ENCODE measurements at regions not wholly inside any gene's neighbourhood (a gene's known extent, or its start where the extent isn't known, plus 50 kb on each side); places are given as distances from the start of the nearest gene placed in this dataset.

DNA sequence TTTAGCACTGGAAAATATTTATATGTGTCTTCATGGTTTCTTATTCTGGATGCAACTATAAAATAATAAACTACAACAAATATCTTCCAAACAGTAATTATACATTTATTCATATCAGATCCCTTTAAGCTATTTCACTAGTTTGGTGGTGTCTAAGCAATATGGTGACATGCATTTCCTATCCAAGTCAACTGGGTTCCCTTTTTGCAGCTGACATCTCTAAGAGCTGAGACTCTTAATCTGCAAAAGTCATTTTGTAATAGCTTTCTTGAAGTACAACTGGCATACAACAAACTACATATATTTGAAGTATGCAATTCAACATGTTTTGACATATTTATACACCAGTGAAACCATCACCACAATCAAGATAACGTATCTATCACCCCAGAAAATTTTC is 59.9 kb upstream of the SLC1A4 start:
- ATAC-seq (ENCODE audit: low read depth) (no peak), DNase-seq (no peak)
- H3K36me3 Mint-ChIP-seq (ENCODE audit: low read depth), result peaks cover 37% of the 10 kb centered on the region
- H3K9me3 Mint-ChIP-seq, result peaks cover 7% of the 10 kb centered on the region
- TF ChIP-seq, protein P1, sequence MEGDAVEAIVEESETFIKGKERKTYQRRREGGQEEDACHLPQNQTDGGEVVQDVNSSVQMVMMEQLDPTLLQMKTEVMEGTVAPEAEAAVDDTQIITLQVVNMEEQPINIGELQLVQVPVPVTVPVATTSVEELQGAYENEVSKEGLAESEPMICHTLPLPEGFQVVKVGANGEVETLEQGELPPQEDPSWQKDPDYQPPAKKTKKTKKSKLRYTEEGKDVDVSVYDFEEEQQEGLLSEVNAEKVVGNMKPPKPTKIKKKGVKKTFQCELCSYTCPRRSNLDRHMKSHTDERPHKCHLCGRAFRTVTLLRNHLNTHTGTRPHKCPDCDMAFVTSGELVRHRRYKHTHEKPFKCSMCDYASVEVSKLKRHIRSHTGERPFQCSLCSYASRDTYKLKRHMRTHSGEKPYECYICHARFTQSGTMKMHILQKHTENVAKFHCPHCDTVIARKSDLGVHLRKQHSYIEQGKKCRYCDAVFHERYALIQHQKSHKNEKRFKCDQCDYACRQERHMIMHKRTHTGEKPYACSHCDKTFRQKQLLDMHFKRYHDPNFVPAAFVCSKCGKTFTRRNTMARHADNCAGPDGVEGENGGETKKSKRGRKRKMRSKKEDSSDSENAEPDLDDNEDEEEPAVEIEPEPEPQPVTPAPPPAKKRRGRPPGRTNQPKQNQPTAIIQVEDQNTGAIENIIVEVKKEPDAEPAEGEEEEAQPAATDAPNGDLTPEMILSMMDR (IDR thresholded peaks at IDR 0.05), result no peak
- H3K27ac Mint-ChIP-seq, result peak overlapping the region; percentile 93
- H3K27me3 Mint-ChIP-seq, result no peaks in the 10 kb centered on the region
- POLR2A ChIA-PET, result no interaction called here
- H3K4me3 Mint-ChIP-seq, result peak overlapping the region; percentile 90
- intact Hi-C loops (cut with micrococcal nuclease), result no loop called here
- CTCF ChIA-PET, result no interaction called here
- H3K4me1 Mint-ChIP-seq, result peaks cover 93% of the 10 kb centered on the region

DNA sequence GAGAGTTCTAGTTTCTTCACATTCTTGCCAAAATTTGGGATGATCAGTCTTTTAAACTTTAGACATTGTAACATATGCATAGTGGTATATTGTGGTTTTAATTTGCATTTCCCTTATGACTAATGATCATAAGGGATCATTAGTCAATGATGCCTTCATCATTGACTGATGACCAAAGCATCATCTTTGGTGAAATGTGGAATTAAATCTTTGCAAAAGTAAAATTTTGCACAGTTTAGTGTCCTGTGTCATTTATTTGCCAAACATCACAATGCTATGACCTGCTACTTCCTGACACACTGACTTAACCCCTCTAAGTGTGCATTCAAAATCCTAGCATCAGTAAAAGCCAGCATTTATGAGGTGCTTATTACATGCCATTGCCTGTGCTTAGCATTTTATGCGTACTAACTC is 58.9 kb upstream of the SLC1A4 start:
- Mint-ChIP-seq H3K27ac (peak overlapping the region; percentile 93), H3K9me3 (peaks cover 11% of the 10 kb centered on the region), H3K27me3 (no peaks in the 10 kb centered on the region), H3K4me3 (peak overlapping the region; percentile 90), H3K4me1 (peaks cover 96% of the 10 kb centered on the region), H3K36me3 (ENCODE audit: low read depth) (peaks cover 37% of the 10 kb centered on the region)
- ChIA-PET POLR2A (interaction anchor here (1.0 to 2.7 kb wide), 3 partner anchors 8 to 12 kb away, joined by 3 to 17 read pairs (median 4); no protein-coding TSS in a partner anchor), CTCF (no interaction called here)
- intact Hi-C loops (cut with micrococcal nuclease), result no loop called here
- ATAC-seq (ENCODE audit: low read depth) (no peak), DNase-seq (no peak)
- TF ChIP-seq, protein P1 (IDR thresholded peaks at IDR 0.05), result no peak

DNA sequence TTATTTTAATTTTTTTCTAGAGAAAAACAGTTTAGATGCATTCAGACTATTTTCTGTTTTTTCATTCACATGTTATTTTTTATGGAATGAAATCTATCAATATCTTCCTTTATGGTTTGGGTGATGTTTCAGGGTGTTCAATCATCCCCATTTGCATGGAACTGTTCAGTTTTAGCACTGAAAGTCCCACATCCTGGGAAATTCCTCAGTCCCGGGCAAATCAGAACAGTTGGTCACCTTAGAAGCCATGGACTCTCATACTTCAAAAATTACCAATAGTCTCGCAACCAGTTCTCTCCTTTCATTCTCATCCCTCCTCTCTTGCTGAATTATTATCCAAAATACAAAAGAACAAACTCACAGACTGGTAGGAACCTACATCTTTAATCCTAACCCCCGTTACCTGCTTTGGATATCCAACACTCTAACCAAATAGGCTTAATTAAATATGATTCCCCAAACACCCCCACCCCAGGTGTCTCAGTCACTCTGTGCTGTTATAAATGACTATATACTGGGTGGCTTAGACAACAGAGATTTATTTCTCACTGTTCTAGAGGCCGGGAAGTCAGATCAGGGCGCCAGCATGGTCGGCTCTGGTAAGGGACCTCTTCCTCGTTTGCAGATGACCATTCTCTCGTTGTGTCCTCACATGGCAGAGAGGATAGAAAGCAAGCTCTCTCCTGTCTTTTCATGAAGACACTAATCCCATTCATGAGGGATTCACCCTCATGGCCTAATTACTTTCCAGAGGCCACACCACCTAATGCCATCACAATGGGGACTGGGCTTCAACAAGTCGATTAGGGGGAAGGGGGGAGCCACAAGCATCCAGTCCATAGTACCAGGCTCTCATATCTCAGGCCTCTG is 57.7 kb upstream of the SLC1A4 start:
- Mint-ChIP-seq H3K36me3 (ENCODE audit: low read depth) (peaks cover 33% of the 10 kb centered on the region), H3K4me1 (peaks cover 95% of the 10 kb centered on the region), H3K9me3 (peaks cover 12% of the 10 kb centered on the region), H3K27me3 (no peaks in the 10 kb centered on the region), H3K4me3 (peak overlapping the region; percentile 90), H3K27ac (peak overlapping the region; percentile 93)
- DNase-seq, result no peak
- no peak for ATAC-seq (ENCODE audit: low read depth)
- TF ChIP-seq, protein P1 (IDR thresholded peaks at IDR 0.05), result no peak
- ChIA-PET POLR2A (interaction anchor here (0.6 to 5.1 kb wide), 21 partner anchors 7 to 731 kb away, joined by 3 to 50 read pairs (median 6); partner anchors contain the start of genes AFTPH, CEP68 and SLC1A4), CTCF (interaction anchor here (0.7 to 1.4 kb wide), 8 partner anchors 9 to 100 kb away, joined by 3 to 8 read pairs (median 3); no protein-coding TSS in a partner anchor)
- intact Hi-C loops (cut with micrococcal nuclease), result loop anchor here (1.0 to 2.0 kb wide), 5 partner anchors 8 to 199 kb away; partner anchors contain the start of genes RAB1A and SLC1A4

DNA sequence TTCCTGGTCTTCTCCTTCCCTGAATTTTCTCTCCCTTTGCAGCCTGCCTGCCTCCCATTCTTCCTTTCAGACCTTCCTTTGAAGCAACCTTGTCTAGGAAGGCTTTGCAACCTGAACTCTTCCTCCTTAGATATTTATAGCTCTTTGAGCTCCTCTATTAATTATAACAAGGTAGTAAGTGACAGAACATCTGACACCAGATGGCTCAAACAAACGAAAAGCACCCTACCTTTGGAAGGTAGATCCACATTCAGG is 57.2 kb upstream of the SLC1A4 start:
- ATAC-seq (ENCODE audit: low read depth) (no peak), DNase-seq (no peak)
- H3K36me3 Mint-ChIP-seq (ENCODE audit: low read depth), result peaks cover 30% of the 10 kb centered on the region
- ChIA-PET CTCF (interaction anchor here (0.7 to 1.4 kb wide), 8 partner anchors 9 to 99 kb away, joined by 3 to 8 read pairs (median 3); no protein-coding TSS in a partner anchor), POLR2A (interaction anchor here (0.6 to 5.1 kb wide), 21 partner anchors 8 to 731 kb away, joined by 3 to 50 read pairs (median 7); partner anchors contain the start of genes ACTR2, AFTPH, CEP68 and SLC1A4)
- H3K4me1 Mint-ChIP-seq, result peaks cover 97% of the 10 kb centered on the region
- intact Hi-C loops (cut with micrococcal nuclease), result loop anchor here (1.0 to 2.0 kb wide), 4 partner anchors 14 to 199 kb away; partner anchors contain the start of genes RAB1A and SLC1A4
- H3K27me3 Mint-ChIP-seq, result no peaks in the 10 kb centered on the region
- TF ChIP-seq, protein P1 (IDR thresholded peaks at IDR 0.05), result no peak
- peaks cover 12% of the 10 kb centered on the region for H3K9me3 Mint-ChIP-seq
- H3K4me3 Mint-ChIP-seq, result peak overlapping the region; percentile 90
- peak overlapping the region; percentile 93 for H3K27ac Mint-ChIP-seq
